ENCODE measurements at regions not wholly inside any gene's neighbourhood (a gene's known extent, or its start where the extent isn't known, plus 50 kb on each side); places are given as distances from the start of the nearest gene placed in this dataset.

DNA sequence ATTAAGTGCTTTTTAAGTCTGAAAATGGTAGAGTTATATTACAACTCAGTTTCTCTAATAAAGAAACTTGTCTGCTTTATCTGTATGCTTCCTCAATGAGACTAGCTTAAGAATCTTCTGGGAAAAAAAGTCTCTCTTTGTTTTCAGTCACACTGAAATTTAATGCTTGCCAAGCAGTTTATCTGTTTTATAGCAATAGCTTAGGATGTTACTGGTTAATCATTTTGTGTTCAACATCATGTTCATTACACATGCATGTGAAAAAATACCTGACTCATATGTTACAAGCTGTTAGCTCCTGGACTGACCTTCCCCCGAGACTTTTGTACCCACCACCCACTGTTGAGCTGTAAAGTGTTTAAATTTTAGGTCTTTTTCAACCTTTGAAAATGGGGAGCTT is 706.2 kb upstream of the CBLB start:
- Mint-ChIP-seq H3K4me3 (ENCODE audit: unreplicated experiment) (no peak overlapping the region), H3K27ac (ENCODE audit: unreplicated experiment) (no peak overlapping the region), H3K9me3 (ENCODE audit: unreplicated experiment) (no peaks in the 10 kb centered on the region), H3K4me1 (ENCODE audit: low read depth, unreplicated experiment) (peaks cover 7% of the 10 kb centered on the region), H3K36me3 (ENCODE audit: unreplicated experiment) (no peaks in the 10 kb centered on the region), H3K27me3 (ENCODE audit: unreplicated experiment) (no peaks in the 10 kb centered on the region)
- no peak for DNase-seq
- TF ChIP-seq, protein P1, sequence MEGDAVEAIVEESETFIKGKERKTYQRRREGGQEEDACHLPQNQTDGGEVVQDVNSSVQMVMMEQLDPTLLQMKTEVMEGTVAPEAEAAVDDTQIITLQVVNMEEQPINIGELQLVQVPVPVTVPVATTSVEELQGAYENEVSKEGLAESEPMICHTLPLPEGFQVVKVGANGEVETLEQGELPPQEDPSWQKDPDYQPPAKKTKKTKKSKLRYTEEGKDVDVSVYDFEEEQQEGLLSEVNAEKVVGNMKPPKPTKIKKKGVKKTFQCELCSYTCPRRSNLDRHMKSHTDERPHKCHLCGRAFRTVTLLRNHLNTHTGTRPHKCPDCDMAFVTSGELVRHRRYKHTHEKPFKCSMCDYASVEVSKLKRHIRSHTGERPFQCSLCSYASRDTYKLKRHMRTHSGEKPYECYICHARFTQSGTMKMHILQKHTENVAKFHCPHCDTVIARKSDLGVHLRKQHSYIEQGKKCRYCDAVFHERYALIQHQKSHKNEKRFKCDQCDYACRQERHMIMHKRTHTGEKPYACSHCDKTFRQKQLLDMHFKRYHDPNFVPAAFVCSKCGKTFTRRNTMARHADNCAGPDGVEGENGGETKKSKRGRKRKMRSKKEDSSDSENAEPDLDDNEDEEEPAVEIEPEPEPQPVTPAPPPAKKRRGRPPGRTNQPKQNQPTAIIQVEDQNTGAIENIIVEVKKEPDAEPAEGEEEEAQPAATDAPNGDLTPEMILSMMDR (IDR thresholded peaks at IDR 0.05; ENCODE audit: partially characterized antibody, unreplicated experiment): no peak

GRCh38 chr3:106577241-106577640 is 708.4 kb upstream of the CBLB start:
- no peaks in the 10 kb centered on the region for H3K9me3 Mint-ChIP-seq (ENCODE audit: unreplicated experiment)
- peaks cover 8% of the 10 kb centered on the region for H3K4me1 Mint-ChIP-seq (ENCODE audit: low read depth, unreplicated experiment)
- TF ChIP-seq, protein P1 (IDR thresholded peaks at IDR 0.05; ENCODE audit: partially characterized antibody, unreplicated experiment): no peak
- no peak overlapping the region for H3K4me3 Mint-ChIP-seq (ENCODE audit: unreplicated experiment)
- H3K27me3 Mint-ChIP-seq (ENCODE audit: unreplicated experiment): no peaks in the 10 kb centered on the region
- no peak overlapping the region for H3K27ac Mint-ChIP-seq (ENCODE audit: unreplicated experiment)
- DNase-seq: no peak
- H3K36me3 Mint-ChIP-seq (ENCODE audit: unreplicated experiment): no peaks in the 10 kb centered on the region

DNA sequence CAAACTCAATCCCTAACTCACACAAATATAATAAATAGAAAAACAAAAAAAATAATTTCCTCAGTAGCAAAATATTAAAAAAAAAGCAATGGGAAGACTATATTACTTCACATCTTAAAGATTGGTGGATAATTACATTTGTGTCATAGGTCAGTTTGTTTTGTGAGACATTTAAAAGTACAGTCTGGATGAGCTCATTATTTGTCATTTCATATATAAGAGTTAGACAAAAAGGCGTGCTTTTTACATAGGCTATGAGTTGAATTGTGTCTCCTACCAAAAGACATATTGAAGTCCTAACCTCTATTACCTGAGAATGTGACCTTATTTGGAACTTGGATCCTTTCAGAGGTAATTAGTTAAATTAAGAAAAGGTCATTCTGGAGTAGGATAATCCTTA is 710.1 kb upstream of the CBLB start:
- no peak overlapping the region for H3K27ac Mint-ChIP-seq (ENCODE audit: unreplicated experiment)
- DNase-seq: no peak
- H3K9me3 Mint-ChIP-seq (ENCODE audit: unreplicated experiment): no peaks in the 10 kb centered on the region
- no peak overlapping the region for H3K4me3 Mint-ChIP-seq (ENCODE audit: unreplicated experiment)
- H3K27me3 Mint-ChIP-seq (ENCODE audit: unreplicated experiment): no peaks in the 10 kb centered on the region
- H3K36me3 Mint-ChIP-seq (ENCODE audit: unreplicated experiment): no peaks in the 10 kb centered on the region
- TF ChIP-seq, protein P1 (IDR thresholded peaks at IDR 0.05; ENCODE audit: partially characterized antibody, unreplicated experiment): no peak
- peaks cover 10% of the 10 kb centered on the region for H3K4me1 Mint-ChIP-seq (ENCODE audit: low read depth, unreplicated experiment)

DNA sequence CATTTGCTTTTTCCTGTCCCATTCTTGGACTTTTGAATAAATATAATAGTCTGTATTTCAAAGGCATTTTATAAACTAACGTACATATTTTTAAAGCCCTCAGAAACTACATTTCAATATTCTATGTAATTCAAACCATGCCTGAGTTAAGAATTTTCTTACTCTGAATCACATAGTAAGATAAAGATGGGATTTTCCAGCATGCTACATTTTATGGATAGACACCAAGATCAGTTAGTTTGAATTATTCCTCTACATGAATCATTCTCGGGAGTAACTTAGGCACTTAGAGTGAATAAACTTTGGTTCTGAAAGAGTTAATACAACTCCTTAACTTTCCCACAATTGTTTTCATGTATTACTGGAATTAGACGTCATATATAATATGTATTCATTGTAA is 713.3 kb upstream of the CBLB start:
- Mint-ChIP-seq H3K4me1 (ENCODE audit: low read depth, unreplicated experiment) (peaks cover 7% of the 10 kb centered on the region), H3K27ac (ENCODE audit: unreplicated experiment) (no peak overlapping the region), H3K4me3 (ENCODE audit: unreplicated experiment) (no peak overlapping the region), H3K27me3 (ENCODE audit: unreplicated experiment) (no peaks in the 10 kb centered on the region), H3K9me3 (ENCODE audit: unreplicated experiment) (no peaks in the 10 kb centered on the region), H3K36me3 (ENCODE audit: unreplicated experiment) (no peaks in the 10 kb centered on the region)
- DNase-seq: no peak
- TF ChIP-seq, protein P1 (IDR thresholded peaks at IDR 0.05; ENCODE audit: partially characterized antibody, unreplicated experiment): no peak

GRCh38 chr3:106587551-106587950 is 718.7 kb upstream of the CBLB start:
- H3K27me3 Mint-ChIP-seq (ENCODE audit: unreplicated experiment): no peaks in the 10 kb centered on the region
- H3K4me3 Mint-ChIP-seq (ENCODE audit: unreplicated experiment): no peak overlapping the region
- no peak overlapping the region for H3K27ac Mint-ChIP-seq (ENCODE audit: unreplicated experiment)
- H3K4me1 Mint-ChIP-seq (ENCODE audit: low read depth, unreplicated experiment): peaks cover 4% of the 10 kb centered on the region
- TF ChIP-seq, protein P1 (IDR thresholded peaks at IDR 0.05; ENCODE audit: partially characterized antibody, unreplicated experiment): no peak
- no peak for DNase-seq
- H3K36me3 Mint-ChIP-seq (ENCODE audit: unreplicated experiment): no peaks in the 10 kb centered on the region
- no peaks in the 10 kb centered on the region for H3K9me3 Mint-ChIP-seq (ENCODE audit: unreplicated experiment)

All from glutamatergic neuron (in vitro differentiated cells).